Liver (tissue), 8 donors: ENCODE measurements at regions not wholly inside any gene's neighbourhood (a gene's known extent, or its start where the extent isn't known, plus 50 kb on each side); places are given as distances from the start of the nearest gene placed in this dataset.

Experiments
- DNase-seq: peaks from one replicate; pipeline ENCODE4 v3.0.0-alpha.2; 2017; ENCODE audit warnings: low spot score
- H3K27ac ChIP-seq, 2 donors: one replicate each; pipeline ENCODE4 v1.7.0; 2013; ENCODE audit warnings: inconsistent platforms in 2 of 2, low read length in 2 of 2, control low read depth in 1 of 2, low read depth in 1 of 2, mild to moderate bottlenecking in 1 of 2
- H3K27me3 ChIP-seq, 4 donors: one replicate each; pipeline versions ENCODE4 v1.6.1 to v1.7.0; 2013; ENCODE audit warnings: low read length in 3 of 4, inconsistent platforms in 1 of 4, mild to moderate bottlenecking in 1 of 4, moderate library complexity in 1 of 4; ENCODE audit not compliant: control insufficient read depth in 4 of 4, insufficient read depth in 4 of 4
- H3K36me3 ChIP-seq, 4 donors: one replicate each; pipeline versions ENCODE4 v1.6.1 to v1.7.0; 2013; ENCODE audit warnings: low read length in 3 of 4, mild to moderate bottlenecking in 3 of 4, low read depth in 1 of 4, moderate library complexity in 1 of 4; ENCODE audit not compliant: control insufficient read depth in 4 of 4, insufficient read depth in 3 of 4
- H3K4me1 ChIP-seq, 4 donors: one replicate each; pipeline versions ENCODE4 v1.6.1 to v1.7.0; 2013; ENCODE audit warnings: low read length in 3 of 4, mild to moderate bottlenecking in 3 of 4, moderate library complexity in 1 of 4; ENCODE audit not compliant: control insufficient read depth in 4 of 4, insufficient read depth in 4 of 4
- H3K4me3 ChIP-seq, 3 donors: one replicate each; pipeline versions ENCODE4 v1.6.1 to v1.7.0; 2013; ENCODE audit warnings: low read length in 3 of 3, control low read depth in 1 of 3, low read depth in 1 of 3, mild to moderate bottlenecking in 1 of 3
- H3K9ac ChIP-seq, 2 donors: one replicate each; pipeline ENCODE4 v1.7.0; 2013; ENCODE audit warnings: low read length in 2 of 2, mild to moderate bottlenecking in 2 of 2, moderate library complexity in 2 of 2, control low read depth in 1 of 2, low read depth in 1 of 2
- H3K9me3 ChIP-seq, 4 donors: one replicate each; pipeline versions ENCODE4 v1.6.1 to v1.7.0; 2013; ENCODE audit warnings: low read length in 3 of 4; ENCODE audit not compliant: control insufficient read depth in 4 of 4
- ATF3 ChIP-seq: IDR thresholded peaks from 2 replicates; pipeline ENCODE4 v1.6.1; 2016; ENCODE audit warnings: antibody characterized with exemption
- CTCF ChIP-seq: fragments of 150-350 bp; IDR thresholded peaks from 2 replicates; pipeline ENCODE4 v1.5.1; 2017; ENCODE audit warnings: improper control_type of control experiment, low read depth, low read length; ENCODE audit not compliant: missing input control
- EGR1 ChIP-seq, 2 donors: IDR thresholded peaks; 2 replicates each; pipeline ENCODE4 v1.6.1; 2016 to 2018; ENCODE audit warnings: antibody characterized with exemption in 2 of 2, low read depth in 2 of 2
- FOXA1 ChIP-seq: IDR thresholded peaks from 2 replicates; pipeline ENCODE4 v1.6.1; 2016; ENCODE audit warnings: antibody characterized with exemption
- FOXA2 ChIP-seq: IDR thresholded peaks from 2 replicates; pipeline ENCODE4 v1.6.1; 2016; ENCODE audit warnings: antibody characterized with exemption
- GABPA ChIP-seq, 2 donors: IDR thresholded peaks in 1 of 2; conservative IDR thresholded peaks in 1 of 2; 2 replicates each; pipeline ENCODE4 v1.6.1; 2016; ENCODE audit warnings: antibody characterized with exemption in 2 of 2, mild to moderate bottlenecking in 1 of 2, moderate library complexity in 1 of 2
- HNF4A ChIP-seq, 2 donors: conservative IDR thresholded peaks; 2 replicates each; pipeline ENCODE4 v1.6.1; 2016; ENCODE audit warnings: antibody characterized with exemption in 2 of 2, mild to moderate bottlenecking in 2 of 2
- HNF4G ChIP-seq: IDR thresholded peaks from 2 replicates; pipeline ENCODE4 v1.6.1; 2016; ENCODE audit warnings: antibody characterized with exemption
- JUND ChIP-seq, 2 donors: IDR thresholded peaks; 2 replicates each; pipeline ENCODE4 v1.6.1; 2016; ENCODE audit warnings: antibody characterized with exemption in 2 of 2
- NR2F2 ChIP-seq: IDR thresholded peaks from 2 replicates; pipeline ENCODE4 v1.6.1; 2016; ENCODE audit warnings: antibody characterized with exemption
- RAD21 ChIP-seq, 2 donors: IDR thresholded peaks; 2 replicates each; pipeline ENCODE4 v1.6.1; 2016; ENCODE audit warnings: antibody characterized with exemption in 2 of 2, mild to moderate bottlenecking in 2 of 2
- RXRA ChIP-seq, 2 donors: IDR thresholded peaks; 2 replicates each; pipeline ENCODE4 v1.6.1; 2017 to 2018; ENCODE audit warnings: antibody characterized with exemption in 2 of 2, mild to moderate bottlenecking in 1 of 2
- SP1 ChIP-seq: IDR thresholded peaks from 2 replicates; pipeline ENCODE4 v1.6.1; 2018; ENCODE audit warnings: antibody characterized with exemption, mild to moderate bottlenecking
- TAF1 ChIP-seq: conservative IDR thresholded peaks from 2 replicates; pipeline ENCODE4 v1.6.1; 2016; ENCODE audit warnings: antibody characterized with exemption, mild to moderate bottlenecking
- YY1 ChIP-seq: IDR thresholded peaks from 2 replicates; pipeline ENCODE4 v1.6.1; 2016; ENCODE audit warnings: antibody characterized with exemption, mild to moderate bottlenecking
- WGBS: extraction: QIAGEN DNeasy Blood & Tissue Kit; methylation state at CpG from one replicate; pipeline ENCODE4 v1.1.7; 2013; 5-methylcytosine and 5-hydroxymethylcytosine counted together
- TF ChIP-seq, protein P1 (sequence below): IDR thresholded peaks from 2 replicates; pipeline ENCODE4 v1.6.1; 2016; ENCODE audit warnings: antibody characterized with exemption, mild to moderate bottlenecking
- TF ChIP-seq, protein P2 (sequence below): IDR thresholded peaks from 2 replicates; pipeline ENCODE4 v1.6.1; 2016; ENCODE audit warnings: antibody characterized with exemption
- donor health status: healthy.
- donor health status: healthy.
- donor health status: healthy.
- donor health status: healthy.
- donor health status: healthy.

GRCh38 chr7:54879776-54880175 lies 120.8 kb upstream of the SEC61G start (continued):
- TF ChIP-seq, protein P1, sequence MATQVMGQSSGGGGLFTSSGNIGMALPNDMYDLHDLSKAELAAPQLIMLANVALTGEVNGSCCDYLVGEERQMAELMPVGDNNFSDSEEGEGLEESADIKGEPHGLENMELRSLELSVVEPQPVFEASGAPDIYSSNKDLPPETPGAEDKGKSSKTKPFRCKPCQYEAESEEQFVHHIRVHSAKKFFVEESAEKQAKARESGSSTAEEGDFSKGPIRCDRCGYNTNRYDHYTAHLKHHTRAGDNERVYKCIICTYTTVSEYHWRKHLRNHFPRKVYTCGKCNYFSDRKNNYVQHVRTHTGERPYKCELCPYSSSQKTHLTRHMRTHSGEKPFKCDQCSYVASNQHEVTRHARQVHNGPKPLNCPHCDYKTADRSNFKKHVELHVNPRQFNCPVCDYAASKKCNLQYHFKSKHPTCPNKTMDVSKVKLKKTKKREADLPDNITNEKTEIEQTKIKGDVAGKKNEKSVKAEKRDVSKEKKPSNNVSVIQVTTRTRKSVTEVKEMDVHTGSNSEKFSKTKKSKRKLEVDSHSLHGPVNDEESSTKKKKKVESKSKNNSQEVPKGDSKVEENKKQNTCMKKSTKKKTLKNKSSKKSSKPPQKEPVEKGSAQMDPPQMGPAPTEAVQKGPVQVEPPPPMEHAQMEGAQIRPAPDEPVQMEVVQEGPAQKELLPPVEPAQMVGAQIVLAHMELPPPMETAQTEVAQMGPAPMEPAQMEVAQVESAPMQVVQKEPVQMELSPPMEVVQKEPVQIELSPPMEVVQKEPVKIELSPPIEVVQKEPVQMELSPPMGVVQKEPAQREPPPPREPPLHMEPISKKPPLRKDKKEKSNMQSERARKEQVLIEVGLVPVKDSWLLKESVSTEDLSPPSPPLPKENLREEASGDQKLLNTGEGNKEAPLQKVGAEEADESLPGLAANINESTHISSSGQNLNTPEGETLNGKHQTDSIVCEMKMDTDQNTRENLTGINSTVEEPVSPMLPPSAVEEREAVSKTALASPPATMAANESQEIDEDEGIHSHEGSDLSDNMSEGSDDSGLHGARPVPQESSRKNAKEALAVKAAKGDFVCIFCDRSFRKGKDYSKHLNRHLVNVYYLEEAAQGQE: no peak
- TF ChIP-seq GABPA (IDR thresholded peaks at IDR 0.05 in 1 of 2, conservative IDR thresholded peaks at IDR 0.05 in 1 of 2) (no peak), YY1 (no peak)

GRCh38 chr7:54880326-54880989 lies 121.4 kb upstream of the SEC61G start:
- DNase-seq: no peak
- Histone ChIP-seq H3K4me1 (peaks cover 0 to 23% (median 4%) of the 10 kb centered on the region in 4 donors), H3K27me3 (no peaks in the 10 kb centered on the region), H3K4me3 (no peak overlapping the region), H3K9me3 (no peaks in the 10 kb centered on the region), H3K36me3 (no peaks in the 10 kb centered on the region), H3K27ac (peak overlapping the region; percentile 43 to 56), H3K9ac (no peak overlapping the region)
- TF ChIP-seq HNF4G: no peak
- TF ChIP-seq TAF1: no peak
- peak; percentile 27 to 65 for TF ChIP-seq RXRA (IDR thresholded peaks at IDR 0.05)
- no peak for TF ChIP-seq YY1
- TF ChIP-seq FOXA1: no peak
- TF ChIP-seq CTCF: no peak
- 59% methylated on average over 11 of the region's 11 CpGs for WGBS

- no peaks in the 10 kb centered on the region for H3K9me3 ChIP-seq
- peaks cover 0 to 23% (median 4%) of the 10 kb centered on the region in 4 donors for H3K4me1 ChIP-seq
- WGBS: 85% methylated on average over 3 of the region's 3 CpGs
- no peak overlapping the region for H3K9ac ChIP-seq
- H3K27me3 ChIP-seq: no peaks in the 10 kb centered on the region
- H3K27ac ChIP-seq: no peak overlapping the region
- H3K36me3 ChIP-seq: no peaks in the 10 kb centered on the region
- TF ChIP-seq NR2F2: no peak
- no peak for TF ChIP-seq GABPA (IDR thresholded peaks at IDR 0.05 in 1 of 2, conservative IDR thresholded peaks at IDR 0.05 in 1 of 2)
- TF ChIP-seq ATF3: no peak
- TF ChIP-seq HNF4A (conservative IDR thresholded peaks at IDR 0.05): no peak
- no peak for TF ChIP-seq SP1
- TF ChIP-seq, protein P2, sequence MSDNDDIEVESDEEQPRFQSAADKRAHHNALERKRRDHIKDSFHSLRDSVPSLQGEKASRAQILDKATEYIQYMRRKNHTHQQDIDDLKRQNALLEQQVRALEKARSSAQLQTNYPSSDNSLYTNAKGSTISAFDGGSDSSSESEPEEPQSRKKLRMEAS: no peak
- no peak for TF ChIP-seq YY1
- TF ChIP-seq, protein P1: no peak
- no peak for TF ChIP-seq EGR1 (IDR thresholded peaks at IDR 0.05; ENCODE audit: low read depth in 2 of 2)
- TF ChIP-seq JUND (IDR thresholded peaks at IDR 0.05): no peak
- no peak for TF ChIP-seq FOXA2
- TF ChIP-seq CTCF: no peak
- no peak for TF ChIP-seq FOXA1
- TF ChIP-seq RAD21 (IDR thresholded peaks at IDR 0.05): no peak
- no peak for DNase-seq
- H3K4me3 ChIP-seq: no peak overlapping the region
These were observed 123.0 kb upstream of the SEC61G start for GRCh38 chr7:54881816-54882520.
